ENCODE measurements at regions not wholly inside any gene's neighbourhood (a gene's known extent, or its start where the extent isn't known, plus 50 kb on each side); places are given as distances from the start of the nearest gene placed in this dataset.

GRCh38 chrX:114166601-114167000, 417.3 kb upstream of the HTR2C start:
- no peak overlapping the region for H3K4me3 Mint-ChIP-seq

GRCh38 chrX:114165537-114165936, 418.3 kb upstream of the HTR2C start:
- no peak overlapping the region for H3K27ac Mint-ChIP-seq
- TF ChIP-seq CTCF (IDR thresholded peaks at IDR 0.05), result no peak
- no peaks in the 10 kb centered on the region for H3K36me3 Mint-ChIP-seq (ENCODE audit: low read depth)
- H3K9me3 Mint-ChIP-seq, result peaks cover 13% of the 10 kb centered on the region
- H3K27me3 Mint-ChIP-seq (ENCODE audit: low read depth, poor library complexity), result no peaks in the 10 kb centered on the region
- H3K4me1 Mint-ChIP-seq, result no peaks in the 10 kb centered on the region
- H3K4me3 Mint-ChIP-seq, result no peak overlapping the region
- no peak for DNase-seq

More at GRCh38 chrX:114166601-114167000, 417.3 kb upstream of the HTR2C start:
- Mint-ChIP-seq H3K27me3 (ENCODE audit: low read depth, poor library complexity) (no peaks in the 10 kb centered on the region), H3K9me3 (peaks cover 13% of the 10 kb centered on the region), H3K36me3 (ENCODE audit: low read depth) (no peaks in the 10 kb centered on the region), H3K27ac (no peak overlapping the region), H3K4me1 (no peaks in the 10 kb centered on the region)
- no peak for TF ChIP-seq CTCF (IDR thresholded peaks at IDR 0.05)
- no peak for DNase-seq

- TF ChIP-seq CTCF (IDR thresholded peaks at IDR 0.05), result no peak
- Mint-ChIP-seq H3K27me3 (ENCODE audit: low read depth, poor library complexity) (no peaks in the 10 kb centered on the region), H3K36me3 (ENCODE audit: low read depth) (no peaks in the 10 kb centered on the region), H3K4me3 (no peak overlapping the region), H3K4me1 (no peaks in the 10 kb centered on the region), H3K27ac (no peak overlapping the region), H3K9me3 (peaks cover 5% of the 10 kb centered on the region)
- peak; percentile 33 for DNase-seq
These were observed 421.7 kb upstream of the HTR2C start for GRCh38 chrX:114162068-114162735.

- H3K9me3 Mint-ChIP-seq, result no peaks in the 10 kb centered on the region
- no peaks in the 10 kb centered on the region for H3K4me1 Mint-ChIP-seq
- DNase-seq, result no peak
- H3K4me3 Mint-ChIP-seq, result no peak overlapping the region
- no peaks in the 10 kb centered on the region for H3K36me3 Mint-ChIP-seq (ENCODE audit: low read depth)
- H3K27me3 Mint-ChIP-seq (ENCODE audit: low read depth, poor library complexity), result no peaks in the 10 kb centered on the region
- H3K27ac Mint-ChIP-seq, result no peak overlapping the region
- no peak for TF ChIP-seq CTCF (IDR thresholded peaks at IDR 0.05)
These were observed 431.1 kb upstream of the HTR2C start for GRCh38 chrX:114152801-114153200.

- H3K4me1 Mint-ChIP-seq, result no peaks in the 10 kb centered on the region
- no peak overlapping the region for H3K4me3 Mint-ChIP-seq
- H3K27ac Mint-ChIP-seq, result no peak overlapping the region
- no peaks in the 10 kb centered on the region for H3K27me3 Mint-ChIP-seq (ENCODE audit: low read depth, poor library complexity)
- DNase-seq, result no peak
- no peaks in the 10 kb centered on the region for H3K9me3 Mint-ChIP-seq
- H3K36me3 Mint-ChIP-seq (ENCODE audit: low read depth), result no peaks in the 10 kb centered on the region
- no peak for TF ChIP-seq CTCF (IDR thresholded peaks at IDR 0.05)
These were observed 431.8 kb upstream of the HTR2C start for GRCh38 chrX:114152130-114152529.

- Mint-ChIP-seq H3K4me1 (no peaks in the 10 kb centered on the region), H3K4me3 (no peak overlapping the region), H3K9me3 (no peaks in the 10 kb centered on the region), H3K27ac (no peak overlapping the region), H3K27me3 (ENCODE audit: low read depth, poor library complexity) (no peaks in the 10 kb centered on the region), H3K36me3 (ENCODE audit: low read depth) (no peaks in the 10 kb centered on the region)
- no peak for TF ChIP-seq CTCF (IDR thresholded peaks at IDR 0.05)
- DNase-seq, result no peak
These were observed 449.4 kb upstream of the HTR2C start for GRCh38 chrX:114134465-114134864.
